ENCODE measurements at regions not wholly inside any gene's neighbourhood (a gene's known extent, or its start where the extent isn't known, plus 50 kb on each side); places are given as distances from the start of the nearest gene placed in this dataset.

GRCh38 chr13:83547043-83547442 lies 335.2 kb downstream of the SLITRK1 start:
- H3K9ac ChIP-seq (ENCODE audit: low read length in 2 of 2): no peak overlapping the region
- H3K27ac ChIP-seq (ENCODE audit: low read length): no peak overlapping the region
- peaks cover 0 to 3% of the 10 kb centered on the region in 2 donors for H3K9me3 ChIP-seq (ENCODE audit: control insufficient read depth in 2 of 2, low read length in 2 of 2)
- no peak overlapping the region for H3K4me3 ChIP-seq (ENCODE audit: low read length in 2 of 2)
- no peaks in the 10 kb centered on the region for H3K36me3 ChIP-seq (ENCODE audit: control insufficient read depth in 2 of 2, insufficient read depth in 2 of 2, low read length in 2 of 2)
- no peaks in the 10 kb centered on the region for H3K4me1 ChIP-seq (ENCODE audit: control insufficient read depth, insufficient read depth, low read length)
- no peaks in the 10 kb centered on the region for H3K27me3 ChIP-seq (ENCODE audit: control insufficient read depth in 1 of 2, insufficient read depth in 2 of 2, low read length in 2 of 2)

- peaks cover 0 to 3% of the 10 kb centered on the region in 2 donors for H3K9me3 ChIP-seq (ENCODE audit: control insufficient read depth in 2 of 2, low read length in 2 of 2)
- no peak overlapping the region for H3K4me3 ChIP-seq (ENCODE audit: low read length in 2 of 2)
- no peak overlapping the region for H3K9ac ChIP-seq (ENCODE audit: low read length in 2 of 2)
- H3K4me1 ChIP-seq (ENCODE audit: control insufficient read depth, insufficient read depth, low read length): no peaks in the 10 kb centered on the region
- no peaks in the 10 kb centered on the region for H3K27me3 ChIP-seq (ENCODE audit: control insufficient read depth in 1 of 2, insufficient read depth in 2 of 2, low read length in 2 of 2)
- no peak overlapping the region for H3K27ac ChIP-seq (ENCODE audit: low read length)
- H3K36me3 ChIP-seq (ENCODE audit: control insufficient read depth in 2 of 2, insufficient read depth in 2 of 2, low read length in 2 of 2): no peaks in the 10 kb centered on the region
These were observed 335.8 kb downstream of the SLITRK1 start for GRCh38 chr13:83546476-83546875.

GRCh38 chr13:83538636-83539035 lies 343.6 kb downstream of the SLITRK1 start:
- Histone ChIP-seq H3K27ac (ENCODE audit: low read length) (no peak overlapping the region), H3K36me3 (ENCODE audit: control insufficient read depth in 2 of 2, insufficient read depth in 2 of 2, low read length in 2 of 2) (no peaks in the 10 kb centered on the region), H3K4me3 (ENCODE audit: low read length in 2 of 2) (no peak overlapping the region), H3K27me3 (ENCODE audit: control insufficient read depth in 1 of 2, insufficient read depth in 2 of 2, low read length in 2 of 2) (no peaks in the 10 kb centered on the region), H3K9ac (ENCODE audit: low read length in 2 of 2) (no peak overlapping the region), H3K4me1 (ENCODE audit: control insufficient read depth, insufficient read depth, low read length) (no peaks in the 10 kb centered on the region), H3K9me3 (ENCODE audit: control insufficient read depth in 2 of 2, low read length in 2 of 2) (peaks cover 0 to 4% of the 10 kb centered on the region in 2 donors)

GRCh38 chr13:83536941-83537340 lies 345.3 kb downstream of the SLITRK1 start:
- Histone ChIP-seq H3K36me3 (ENCODE audit: control insufficient read depth in 2 of 2, insufficient read depth in 2 of 2, low read length in 2 of 2) (no peaks in the 10 kb centered on the region), H3K4me3 (ENCODE audit: low read length in 2 of 2) (no peak overlapping the region), H3K27me3 (ENCODE audit: control insufficient read depth in 1 of 2, insufficient read depth in 2 of 2, low read length in 2 of 2) (no peaks in the 10 kb centered on the region), H3K4me1 (ENCODE audit: control insufficient read depth, insufficient read depth, low read length) (no peaks in the 10 kb centered on the region), H3K9ac (ENCODE audit: low read length in 2 of 2) (no peak overlapping the region), H3K9me3 (ENCODE audit: control insufficient read depth in 2 of 2, low read length in 2 of 2) (peaks cover 0 to 4% of the 10 kb centered on the region in 2 donors), H3K27ac (ENCODE audit: low read length) (no peak overlapping the region)

GRCh38 chr13:83536153-83536552 lies 346.1 kb downstream of the SLITRK1 start:
- Histone ChIP-seq H3K9me3 (ENCODE audit: control insufficient read depth in 2 of 2, low read length in 2 of 2) (peaks cover 0 to 4% of the 10 kb centered on the region in 2 donors), H3K27me3 (ENCODE audit: control insufficient read depth in 1 of 2, insufficient read depth in 2 of 2, low read length in 2 of 2) (no peaks in the 10 kb centered on the region), H3K27ac (ENCODE audit: low read length) (no peak overlapping the region), H3K9ac (ENCODE audit: low read length in 2 of 2) (no peak overlapping the region), H3K4me3 (ENCODE audit: low read length in 2 of 2) (no peak overlapping the region), H3K36me3 (ENCODE audit: control insufficient read depth in 2 of 2, insufficient read depth in 2 of 2, low read length in 2 of 2) (no peaks in the 10 kb centered on the region), H3K4me1 (ENCODE audit: control insufficient read depth, insufficient read depth, low read length) (no peaks in the 10 kb centered on the region)

- no peaks in the 10 kb centered on the region for H3K36me3 ChIP-seq (ENCODE audit: control insufficient read depth in 2 of 2, insufficient read depth in 2 of 2, low read length in 2 of 2)
- H3K9ac ChIP-seq (ENCODE audit: low read length in 2 of 2): no peak overlapping the region
- H3K27me3 ChIP-seq (ENCODE audit: control insufficient read depth in 1 of 2, insufficient read depth in 2 of 2, low read length in 2 of 2): no peaks in the 10 kb centered on the region
- no peak overlapping the region for H3K4me3 ChIP-seq (ENCODE audit: low read length in 2 of 2)
- no peaks in the 10 kb centered on the region for H3K9me3 ChIP-seq (ENCODE audit: control insufficient read depth in 2 of 2, low read length in 2 of 2)
- H3K4me1 ChIP-seq (ENCODE audit: control insufficient read depth, insufficient read depth, low read length): no peaks in the 10 kb centered on the region
- no peak overlapping the region for H3K27ac ChIP-seq (ENCODE audit: low read length)
These were observed 349.5 kb downstream of the SLITRK1 start for GRCh38 chr13:83532809-83533208.

GRCh38 chr13:83531022-83531421 lies 351.3 kb downstream of the SLITRK1 start:
- Histone ChIP-seq H3K36me3 (ENCODE audit: control insufficient read depth in 2 of 2, insufficient read depth in 2 of 2, low read length in 2 of 2) (no peaks in the 10 kb centered on the region), H3K4me1 (ENCODE audit: control insufficient read depth, insufficient read depth, low read length) (no peaks in the 10 kb centered on the region), H3K4me3 (ENCODE audit: low read length in 2 of 2) (no peak overlapping the region), H3K9me3 (ENCODE audit: control insufficient read depth in 2 of 2, low read length in 2 of 2) (no peaks in the 10 kb centered on the region), H3K27ac (ENCODE audit: low read length) (no peak overlapping the region), H3K9ac (ENCODE audit: low read length in 2 of 2) (no peak overlapping the region), H3K27me3 (ENCODE audit: control insufficient read depth in 1 of 2, insufficient read depth in 2 of 2, low read length in 2 of 2) (no peaks in the 10 kb centered on the region)

- H3K36me3 ChIP-seq (ENCODE audit: control insufficient read depth in 2 of 2, insufficient read depth in 2 of 2, low read length in 2 of 2): no peaks in the 10 kb centered on the region
- no peaks in the 10 kb centered on the region for H3K9me3 ChIP-seq (ENCODE audit: control insufficient read depth in 2 of 2, low read length in 2 of 2)
- no peak overlapping the region for H3K9ac ChIP-seq (ENCODE audit: low read length in 2 of 2)
- no peak overlapping the region for H3K4me3 ChIP-seq (ENCODE audit: low read length in 2 of 2)
- H3K27me3 ChIP-seq (ENCODE audit: control insufficient read depth in 1 of 2, insufficient read depth in 2 of 2, low read length in 2 of 2): no peaks in the 10 kb centered on the region
- H3K4me1 ChIP-seq (ENCODE audit: control insufficient read depth, insufficient read depth, low read length): no peaks in the 10 kb centered on the region
- no peak overlapping the region for H3K27ac ChIP-seq (ENCODE audit: low read length)
These were observed 365.5 kb downstream of the SLITRK1 start for GRCh38 chr13:83516781-83517180.

GRCh38 chr13:83515268-83516015 lies 366.8 kb downstream of the SLITRK1 start:
- Histone ChIP-seq H3K9ac (ENCODE audit: low read length in 2 of 2) (no peak overlapping the region), H3K4me1 (ENCODE audit: control insufficient read depth, insufficient read depth, low read length) (no peaks in the 10 kb centered on the region), H3K4me3 (ENCODE audit: low read length in 2 of 2) (no peak overlapping the region), H3K27me3 (ENCODE audit: control insufficient read depth in 1 of 2, insufficient read depth in 2 of 2, low read length in 2 of 2) (no peaks in the 10 kb centered on the region), H3K9me3 (ENCODE audit: control insufficient read depth in 2 of 2, low read length in 2 of 2) (no peaks in the 10 kb centered on the region), H3K27ac (ENCODE audit: low read length) (no peak overlapping the region), H3K36me3 (ENCODE audit: control insufficient read depth in 2 of 2, insufficient read depth in 2 of 2, low read length in 2 of 2) (no peaks in the 10 kb centered on the region)

GRCh38 chr13:83508771-83509301 lies 373.4 kb downstream of the SLITRK1 start:
- Histone ChIP-seq H3K36me3 (ENCODE audit: control insufficient read depth in 2 of 2, insufficient read depth in 2 of 2, low read length in 2 of 2) (no peaks in the 10 kb centered on the region), H3K4me3 (ENCODE audit: low read length in 2 of 2) (no peak overlapping the region), H3K27ac (ENCODE audit: low read length) (no peak overlapping the region), H3K4me1 (ENCODE audit: control insufficient read depth, insufficient read depth, low read length) (no peaks in the 10 kb centered on the region), H3K9ac (ENCODE audit: low read length in 2 of 2) (no peak overlapping the region), H3K9me3 (ENCODE audit: control insufficient read depth in 2 of 2, low read length in 2 of 2) (no peaks in the 10 kb centered on the region), H3K27me3 (ENCODE audit: control insufficient read depth in 1 of 2, insufficient read depth in 2 of 2, low read length in 2 of 2) (no peaks in the 10 kb centered on the region)

- H3K9me3 ChIP-seq (ENCODE audit: control insufficient read depth in 2 of 2, low read length in 2 of 2): no peaks in the 10 kb centered on the region
- H3K4me3 ChIP-seq (ENCODE audit: low read length in 2 of 2): no peak overlapping the region
- no peaks in the 10 kb centered on the region for H3K27me3 ChIP-seq (ENCODE audit: control insufficient read depth in 1 of 2, insufficient read depth in 2 of 2, low read length in 2 of 2)
- no peak overlapping the region for H3K9ac ChIP-seq (ENCODE audit: low read length in 2 of 2)
- H3K4me1 ChIP-seq (ENCODE audit: control insufficient read depth, insufficient read depth, low read length): no peaks in the 10 kb centered on the region
- no peaks in the 10 kb centered on the region for H3K36me3 ChIP-seq (ENCODE audit: control insufficient read depth in 2 of 2, insufficient read depth in 2 of 2, low read length in 2 of 2)
- no peak overlapping the region for H3K27ac ChIP-seq (ENCODE audit: low read length)
These were observed 378.9 kb downstream of the SLITRK1 start for GRCh38 chr13:83503424-83503823.

Measured in stomach smooth muscle (tissue), 2 donors.